Right lung (tissue), 2 donors: ENCODE measurements at regions not wholly inside any gene's neighbourhood (a gene's known extent, or its start where the extent isn't known, plus 50 kb on each side); places are given as distances from the start of the nearest gene placed in this dataset.
A peak's percentile ranks its signal among the peaks of the same experiment; 100 is the strongest.
"Not testable (repeated sequence)": the region's sequence is repeated elsewhere in the genome, so short reads cannot be mapped to it uniquely, and the experiment has no call there.

Experiments
- DNase-seq, 2 donors: peaks; one replicate each; pipeline ENCODE4 v3.0.0-alpha.2; 2013

DNA sequence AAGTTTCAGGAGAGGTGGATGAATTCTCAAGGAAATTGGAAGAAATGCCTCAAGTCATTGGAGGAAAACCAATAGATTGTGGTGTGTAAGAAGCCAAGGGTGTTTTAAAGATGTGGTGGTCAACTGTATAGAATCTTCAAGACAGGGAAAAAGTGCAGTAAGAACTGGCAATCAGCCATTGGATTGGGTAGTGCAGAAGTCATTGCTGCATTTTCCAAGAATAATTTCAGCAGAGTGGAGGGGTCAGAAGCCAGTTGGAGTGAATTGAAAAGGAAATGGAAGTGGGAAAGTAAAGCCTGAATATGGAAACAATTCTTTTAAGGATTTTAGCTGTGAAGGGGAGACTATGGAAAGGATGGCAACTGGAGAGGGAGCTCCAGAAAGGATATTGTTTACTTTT is 128.2 kb upstream of the TMEM170B start:
- DNase-seq: no peak

DNA sequence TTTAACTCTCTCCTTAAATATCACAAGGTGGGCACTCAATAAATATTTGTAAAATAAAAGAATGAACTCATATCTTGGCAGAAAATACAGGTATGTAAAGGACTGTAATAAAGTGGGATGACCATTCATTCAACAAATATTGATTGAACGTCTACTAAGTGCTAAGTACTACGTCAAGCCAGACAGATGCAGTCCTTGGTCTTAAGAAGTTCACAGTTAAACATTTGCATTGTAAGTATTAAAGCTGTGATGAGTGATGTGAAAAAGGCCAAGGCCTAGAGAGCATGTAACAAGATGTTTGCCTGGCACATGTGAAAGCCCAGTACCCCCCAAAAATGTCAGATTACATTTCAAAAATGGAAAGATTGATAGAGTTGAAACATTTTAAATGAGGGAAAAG is 130.1 kb upstream of the TMEM170B start:
- DNase-seq: no peak

DNA sequence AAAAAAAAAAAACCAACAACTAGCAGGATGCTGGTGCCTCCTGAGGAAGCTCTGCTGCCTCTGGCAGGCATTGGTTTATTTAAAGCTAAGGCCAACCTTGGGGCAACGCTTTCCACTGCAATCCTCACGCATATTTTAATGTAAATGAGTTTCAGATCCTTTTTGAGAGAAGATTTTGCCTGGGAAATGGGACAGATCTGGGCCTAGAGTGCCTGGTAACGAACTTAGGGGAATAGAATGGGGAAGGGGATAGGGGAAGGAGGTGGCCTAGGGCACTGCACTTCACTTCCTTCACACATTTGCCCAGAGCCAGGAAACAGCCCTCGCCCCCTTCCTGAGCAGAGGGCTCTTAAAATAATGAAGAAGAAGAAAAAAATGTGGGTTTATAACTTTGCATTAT is 132.7 kb upstream of the TMEM170B start:
- no peak for DNase-seq

DNA sequence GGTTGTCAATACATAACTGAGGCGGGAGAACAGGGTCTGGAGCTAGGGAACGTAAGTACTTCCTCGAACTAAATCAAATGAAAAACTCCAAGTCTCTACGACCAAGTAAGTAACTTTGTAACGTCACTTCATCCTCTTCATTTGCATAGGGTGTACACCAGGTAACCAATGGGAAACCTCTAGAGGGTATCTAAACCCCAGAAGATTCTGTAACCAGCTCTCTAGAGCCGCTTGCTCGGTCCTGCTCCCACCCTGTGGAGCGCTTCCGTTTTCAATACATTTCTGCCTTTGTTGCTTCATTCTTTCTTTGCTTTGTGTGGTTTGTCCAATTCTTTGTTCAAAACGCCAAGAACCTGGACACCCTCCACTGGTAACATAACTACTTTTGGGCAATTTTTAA is 133.5 kb upstream of the TMEM170B start:
- DNase-seq: no peak

DNA sequence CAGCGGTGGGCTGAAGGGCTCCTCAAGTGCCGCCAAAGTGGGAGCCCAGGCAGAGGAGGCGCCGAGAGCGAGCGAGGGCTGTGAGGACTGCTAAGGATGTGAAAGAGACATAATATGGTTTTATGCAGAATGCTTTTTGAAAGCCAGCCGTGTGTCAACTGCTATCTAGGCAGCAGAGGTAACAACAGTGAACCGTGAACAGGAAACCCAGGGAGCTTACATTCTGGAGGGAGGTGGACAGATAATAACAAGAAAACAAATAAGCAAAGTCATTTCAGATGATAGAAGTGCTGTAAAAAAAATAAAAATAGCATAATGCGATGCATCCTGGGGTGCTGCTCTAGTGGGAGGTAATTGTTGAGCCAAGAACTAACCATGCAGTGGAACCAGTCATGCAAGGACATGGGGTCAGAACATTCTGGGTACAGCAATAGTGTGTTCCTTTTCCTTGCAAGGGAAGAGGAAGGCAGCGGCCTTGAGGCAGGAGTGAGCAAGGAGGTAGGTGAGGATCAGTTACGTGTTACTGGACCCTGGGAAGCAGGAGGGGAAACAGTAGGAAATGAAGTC is 134.4 kb upstream of the TMEM170B start:
- DNase-seq: no peak

- DNase-seq: not testable (repeated sequence)
Observed at GRCh38 chr6:11402581-11402980, 135.0 kb upstream of the TMEM170B start.

- DNase-seq: not testable (repeated sequence)
Observed at GRCh38 chr6:11401954-11402353, 135.6 kb upstream of the TMEM170B start.

DNA sequence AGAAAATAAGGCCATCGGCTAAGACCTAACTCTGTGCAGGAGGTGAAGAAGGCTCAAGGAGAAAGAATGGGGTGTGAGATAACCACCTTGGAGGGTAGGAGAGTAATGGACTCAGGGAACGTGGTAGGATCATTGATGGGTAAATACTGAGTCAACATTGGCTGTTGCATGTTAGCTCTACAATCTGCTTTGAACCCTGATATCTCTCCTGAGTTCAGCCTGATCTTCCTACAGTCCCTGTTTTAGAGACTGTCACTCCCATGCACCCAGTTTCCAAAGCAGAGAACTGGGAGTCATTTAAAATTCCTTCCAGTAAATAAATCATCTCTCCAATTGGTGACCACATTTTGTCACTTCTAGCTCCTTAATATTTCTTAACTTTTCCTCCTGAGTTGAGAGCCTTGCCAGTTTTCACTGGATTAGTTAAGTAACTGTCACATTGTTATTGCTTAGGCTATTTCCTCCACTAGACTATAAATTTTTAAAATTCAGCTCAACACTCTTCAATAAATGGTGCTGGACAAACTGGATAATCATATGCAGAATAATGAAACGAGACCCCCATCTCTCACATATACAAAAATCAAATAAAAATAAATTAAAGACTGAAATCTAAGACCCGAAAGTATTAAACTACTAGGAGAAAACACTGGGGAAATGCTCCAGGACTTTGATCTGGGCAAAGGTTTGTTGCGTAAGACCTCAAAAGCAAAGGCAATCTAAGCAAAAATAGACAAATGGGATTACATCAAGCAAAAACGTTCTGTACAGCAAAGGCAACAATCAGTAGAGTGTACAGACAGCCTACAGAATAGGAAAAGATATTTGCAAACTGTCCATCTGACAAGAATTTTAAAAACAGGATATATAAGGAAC is 138.9 kb upstream of the TMEM170B start:
- DNase-seq: no peak

GRCh38 chr6:11397622-11398450 is 139.7 kb upstream of the TMEM170B start:
- no peak for DNase-seq

DNA sequence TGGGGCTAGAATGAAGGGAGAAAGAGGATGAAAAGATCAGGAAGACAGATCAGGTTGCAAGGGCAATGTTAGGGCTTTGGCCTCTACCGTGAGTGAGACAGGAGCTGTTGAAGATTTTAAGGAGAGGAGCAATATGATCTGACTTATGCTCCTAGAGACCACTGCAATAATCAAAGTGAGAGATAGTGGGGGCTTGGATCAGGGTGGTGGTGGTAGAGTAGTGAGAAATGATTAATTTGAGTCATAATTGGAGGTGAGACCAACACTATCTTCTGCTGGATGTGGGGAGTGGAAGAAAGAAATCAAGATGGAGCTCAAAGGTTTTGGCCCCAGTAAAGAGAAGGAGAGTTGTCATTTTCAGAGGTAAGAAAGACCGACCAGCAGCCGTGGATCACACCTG is 140.7 kb upstream of the TMEM170B start:
- DNase-seq: no peak

- no peak for DNase-seq
Observed at GRCh38 chr6:11393713-11394627, 143.6 kb upstream of the TMEM170B start.

GRCh38 chr6:11392778-11393507 is 144.6 kb upstream of the TMEM170B start:
- peak in 1 of 2 donors; percentile 44 for DNase-seq

- DNase-seq: no peak
Observed at GRCh38 chr6:11391934-11392777, 145.4 kb upstream of the TMEM170B start.

DNA sequence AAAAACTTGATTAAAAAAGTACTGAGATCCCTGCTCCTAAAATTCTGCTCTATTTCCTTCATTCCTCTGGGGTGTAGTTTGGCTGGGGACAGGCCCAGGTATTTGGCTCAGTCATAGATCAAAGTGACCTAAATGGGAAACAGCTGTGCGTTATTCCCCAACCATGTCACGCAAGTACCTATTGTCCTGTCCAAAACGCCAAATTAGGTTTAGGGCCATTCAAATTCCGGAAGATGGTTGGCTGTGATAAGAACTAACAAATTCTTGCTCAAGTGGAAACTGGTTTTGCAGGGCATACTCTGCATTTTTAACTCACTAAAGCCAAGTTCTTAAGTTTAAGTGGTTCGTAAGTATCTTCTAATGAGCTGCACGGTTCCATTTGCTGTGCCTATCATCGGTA is 147.6 kb upstream of the TMEM170B start:
- DNase-seq: peak in 1 of 2 donors; percentile 46

DNA sequence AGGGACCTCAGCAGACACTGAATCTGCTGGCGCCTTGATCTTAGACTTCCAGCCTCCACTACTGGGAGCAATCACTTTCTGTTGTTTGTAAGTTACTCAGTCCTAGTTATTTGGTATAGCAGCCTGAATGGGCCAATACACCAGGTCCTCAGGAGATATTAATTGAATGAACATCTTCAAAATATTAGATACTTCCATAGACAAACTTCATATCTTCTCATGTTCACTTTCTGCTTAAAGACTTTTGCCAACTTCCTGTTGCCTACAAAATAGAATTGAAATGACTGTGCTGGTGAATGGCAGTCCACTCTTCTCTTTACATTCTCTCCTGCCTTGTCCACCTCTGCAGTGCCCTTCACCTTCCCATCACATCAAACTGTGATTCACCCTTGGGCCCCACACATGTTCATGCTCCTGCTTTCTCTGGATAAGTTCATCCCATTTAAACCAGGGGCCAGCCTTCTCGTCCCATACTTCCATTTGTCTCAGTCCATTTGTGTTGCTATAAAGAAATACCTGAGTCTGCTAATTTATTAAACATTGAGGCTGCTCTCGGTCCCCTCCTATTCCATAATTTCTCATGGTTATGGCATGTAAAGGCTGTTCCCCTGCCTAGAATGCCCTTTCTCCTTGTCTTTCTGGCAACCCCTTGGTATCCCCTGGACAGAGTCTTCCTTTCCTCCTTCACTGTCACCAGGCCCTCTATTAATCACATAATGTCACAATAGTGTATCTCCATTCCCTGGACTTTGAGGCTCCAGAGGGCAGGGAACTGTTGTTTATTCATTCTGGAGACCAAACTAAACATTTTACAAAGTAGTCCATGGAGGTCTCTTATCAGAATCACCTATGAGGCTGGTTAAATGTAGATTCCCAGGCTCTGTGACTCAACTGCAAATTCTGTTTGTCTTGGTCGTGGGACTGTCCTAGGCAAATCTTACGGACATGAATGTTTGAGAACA is 148.3 kb upstream of the TMEM170B start:
- no peak for DNase-seq

DNA sequence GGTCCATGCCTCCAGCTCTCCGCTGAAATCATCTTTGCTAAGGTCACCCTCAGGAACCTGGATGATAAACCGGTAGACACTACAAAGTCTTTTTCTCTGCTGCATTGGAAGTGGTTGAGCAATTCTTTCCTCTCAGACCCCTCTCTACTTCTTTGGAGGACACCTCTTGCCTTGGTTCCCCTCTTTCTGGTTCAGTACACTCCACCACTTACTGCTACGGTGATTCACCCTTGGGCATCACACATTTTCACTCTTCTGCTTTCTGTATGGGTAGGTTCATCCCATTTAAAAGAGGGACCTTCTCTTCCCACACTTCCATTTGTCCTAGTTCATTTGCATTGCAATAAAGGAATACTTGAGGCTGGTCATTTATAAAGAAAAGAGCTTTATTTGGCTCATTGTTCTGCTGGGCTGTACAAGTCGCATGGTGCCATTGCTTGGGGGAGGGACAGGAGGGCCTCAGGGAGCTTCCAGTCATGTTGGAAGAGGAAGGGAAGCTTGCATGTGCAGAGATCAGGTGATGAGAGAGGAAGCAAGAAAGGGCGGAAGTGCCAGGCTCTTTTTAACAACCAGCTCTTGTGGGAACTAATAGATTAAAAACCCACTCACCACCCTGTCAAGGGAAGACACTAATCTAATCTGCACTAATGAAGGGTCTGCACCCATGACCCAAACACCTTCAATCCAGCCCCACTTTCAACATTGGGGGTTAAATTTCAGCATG is 149.7 kb upstream of the TMEM170B start:
- no peak for DNase-seq

GRCh38 chr6:11386726-11387125 is 150.8 kb upstream of the TMEM170B start:
- no peak for DNase-seq

DNA sequence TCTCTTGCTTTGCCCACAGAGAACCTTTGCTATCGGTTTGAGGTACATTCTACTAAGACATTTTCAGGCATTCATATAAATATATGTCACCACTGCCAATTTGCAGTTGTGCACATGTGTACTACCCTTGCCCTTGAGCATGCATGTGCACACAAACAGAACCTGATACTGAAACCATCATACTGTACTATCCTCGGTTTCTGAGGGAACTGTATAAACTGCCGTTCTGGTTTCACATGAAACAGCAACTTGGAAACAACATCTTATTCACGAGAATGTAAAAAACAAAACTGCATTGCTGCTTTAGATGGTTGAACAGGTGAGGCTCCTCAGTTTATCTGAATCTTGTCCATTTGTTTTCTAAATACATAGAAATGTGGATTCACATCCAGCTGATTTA is 151.2 kb upstream of the TMEM170B start:
- DNase-seq: no peak
